H9 (cell line): ENCODE measurements at regions not wholly inside any gene's neighbourhood (a gene's known extent, or its start where the extent isn't known, plus 50 kb on each side); places are given as distances from the start of the nearest gene placed in this dataset.

ENCODE experiments used
- DNase-seq: peaks from one replicate; pipeline ENCODE4 v3.0.0-alpha.2; 2017
- H2AFZ ChIP-seq: one replicate; pipeline ENCODE4 v1.6.1; 2013; ENCODE audit warnings: mild to moderate bottlenecking, low read length, control low read depth, moderate library complexity
- H2AK5ac ChIP-seq: 2 replicates; pipeline ENCODE4 v1.6.1; 2013; ENCODE audit warnings: low read length, control low read depth, mixed read lengths; ENCODE audit not compliant: insufficient read length
- H2BK120ac ChIP-seq: one replicate; pipeline ENCODE4 v1.6.1; 2013; ENCODE audit warnings: low read depth, mild to moderate bottlenecking, low read length, control low read depth, inconsistent platforms; ENCODE audit not compliant: poor library complexity, severe bottlenecking
- H2BK12ac ChIP-seq: 2 replicates; pipeline ENCODE4 v1.6.1; 2013; ENCODE audit warnings: low read length, control low read depth, mixed read lengths, low read depth; ENCODE audit not compliant: insufficient read length
- H2BK15ac ChIP-seq: 2 replicates; pipeline ENCODE4 v1.6.1; 2013; ENCODE audit warnings: low read depth, low read length, control low read depth
- H2BK20ac ChIP-seq: one replicate; pipeline ENCODE4 v1.6.1; 2013; ENCODE audit warnings: low read depth, mild to moderate bottlenecking, low read length, control low read depth, inconsistent platforms; ENCODE audit not compliant: poor library complexity, severe bottlenecking
- H2BK5ac ChIP-seq: 2 replicates; pipeline ENCODE4 v1.6.1; 2013; ENCODE audit warnings: low read length, control low read depth, mixed read lengths; ENCODE audit not compliant: insufficient read length
- H3K14ac ChIP-seq: 2 replicates; pipeline ENCODE4 v1.6.1; 2013; ENCODE audit warnings: low read length, control low read depth; ENCODE audit not compliant: insufficient read depth
- H3K18ac ChIP-seq: 2 replicates; pipeline ENCODE4 v1.6.1; 2013; ENCODE audit warnings: low read depth, mild to moderate bottlenecking, mixed read lengths, low read length, control low read depth; ENCODE audit not compliant: insufficient read length
- H3K23ac ChIP-seq: 2 replicates; pipeline ENCODE4 v1.6.1; 2013; ENCODE audit warnings: low read length, control low read depth, mixed read lengths, low read depth; ENCODE audit not compliant: insufficient read length
- H3K23me2 ChIP-seq: 2 replicates; pipeline ENCODE4 v1.6.1; 2013; ENCODE audit warnings: low read depth, mild to moderate bottlenecking, mixed read lengths, low read length, control low read depth; ENCODE audit not compliant: insufficient read length, poor library complexity, severe bottlenecking
- H3K27ac ChIP-seq: 2 replicates; pipeline ENCODE4 v1.5.1; 2013; ENCODE audit warnings: low read length, control low read depth, mixed read lengths, low read depth; ENCODE audit not compliant: insufficient read length
- H3K27me3 ChIP-seq: 2 replicates; pipeline ENCODE4 v1.6.1; 2013; ENCODE audit warnings: low read length, control low read depth, inconsistent platforms; ENCODE audit not compliant: insufficient read depth
- H3K4ac ChIP-seq: 2 replicates; pipeline ENCODE4 v1.6.1; 2013; ENCODE audit warnings: low read depth, mild to moderate bottlenecking, control low read depth, inconsistent platforms, low read length, moderate library complexity
- H3K4me1 ChIP-seq: 2 replicates; pipeline ENCODE4 v1.6.1; 2013; ENCODE audit warnings: low read length, control low read depth, inconsistent platforms; ENCODE audit not compliant: insufficient read depth
- H3K4me2 ChIP-seq: 2 replicates; pipeline ENCODE4 v1.6.1; 2013; ENCODE audit warnings: low read length, control low read depth, mixed read lengths; ENCODE audit not compliant: insufficient read length, insufficient read depth
- H3K56ac ChIP-seq: 2 replicates; pipeline ENCODE4 v1.6.1; 2013; ENCODE audit warnings: low read depth, mild to moderate bottlenecking, mixed read lengths, low read length, control low read depth; ENCODE audit not compliant: insufficient read length
- H3K79me1 ChIP-seq: 2 replicates; pipeline ENCODE4 v1.6.1; 2013; ENCODE audit warnings: low read depth, mild to moderate bottlenecking, moderate library complexity, low read length, control low read depth, inconsistent platforms; ENCODE audit not compliant: insufficient read depth, poor library complexity, severe bottlenecking
- H3K79me2 ChIP-seq: 2 replicates; pipeline ENCODE4 v1.6.1; 2013; ENCODE audit warnings: low read length, control low read depth, inconsistent platforms; ENCODE audit not compliant: insufficient read depth
- H3K9ac ChIP-seq: 2 replicates; pipeline ENCODE4 v1.6.1; 2013; ENCODE audit warnings: low read length, control low read depth, mixed read lengths; ENCODE audit not compliant: insufficient read length; ENCODE audit errors: extremely low read depth
- H3K9me3 ChIP-seq: one replicate; pipeline ENCODE4 v1.6.1; 2013; ENCODE audit warnings: low read depth, low read length, inconsistent platforms; ENCODE audit not compliant: control insufficient read depth
- H3T11ph ChIP-seq: one replicate; pipeline ENCODE4 v1.6.1; 2013; ENCODE audit warnings: mild to moderate bottlenecking, low read length, control low read depth, inconsistent platforms
- H4K20me1 ChIP-seq: one replicate; pipeline ENCODE4 v1.6.1; 2013; ENCODE audit not compliant: control insufficient read depth, insufficient read length, insufficient read depth
- H4K5ac ChIP-seq: 2 replicates; pipeline ENCODE4 v1.6.1; 2013; ENCODE audit warnings: low read depth, mild to moderate bottlenecking, mixed read lengths, low read length, control low read depth; ENCODE audit not compliant: insufficient read length
- H4K8ac ChIP-seq: replicated peaks from 2 replicates; pipeline ENCODE4 v1.6.1; 2013; ENCODE audit warnings: low read length, control low read depth, mixed read lengths, low read depth; ENCODE audit not compliant: insufficient read length
- H4K91ac ChIP-seq: 2 replicates; pipeline ENCODE4 v1.6.1; 2013; ENCODE audit warnings: low read depth, mild to moderate bottlenecking, moderate library complexity, mixed read lengths, low read length, control low read depth; ENCODE audit not compliant: insufficient read length
- H3K27ac Mint-ChIP-seq, 3 experiments: 2 replicates in 2 of 3; 3 replicates in 1 of 3; pipeline ENCODE4 v1.8.0; 2020 to 2021; ENCODE audit warnings: mixed read lengths in 3 of 3, mild to moderate bottlenecking in 1 of 3, moderate library complexity in 1 of 3
- H3K27me3 Mint-ChIP-seq: 2 replicates; pipeline ENCODE4 v1.8.0; 2021; ENCODE audit warnings: low read depth, mild to moderate bottlenecking, moderate library complexity, mixed read lengths
- H3K36me3 Mint-ChIP-seq, 3 experiments: 2 replicates in 2 of 3; 3 replicates in 1 of 3; pipeline ENCODE4 v1.8.0; 2020 to 2021; ENCODE audit warnings: low read depth in 3 of 3, mixed read lengths in 3 of 3; ENCODE audit not compliant: insufficient read depth in 1 of 3
- H3K4me1 Mint-ChIP-seq, 2 experiments: 2 replicates each; pipeline ENCODE4 v1.8.0; 2020; ENCODE audit warnings: mixed read lengths in 2 of 2
- H3K4me3 Mint-ChIP-seq, 2 experiments: 2 replicates in 1 of 2; 3 replicates in 1 of 2; pipeline ENCODE4 v1.8.0; 2020 to 2021; ENCODE audit warnings: mild to moderate bottlenecking in 2 of 2, mixed read lengths in 2 of 2, moderate library complexity in 1 of 2
- H3K9me3 Mint-ChIP-seq, 2 experiments: 2 replicates in 1 of 2; 3 replicates in 1 of 2; pipeline ENCODE4 v1.8.0; 2020; ENCODE audit warnings: mild to moderate bottlenecking in 2 of 2, mixed read lengths in 2 of 2, moderate library complexity in 1 of 2
- WGBS: extraction: QIAGEN DNeasy Blood & Tissue Kit; methylation state at CpG from one replicate; pipeline ENCODE4 v1.1.7; 2013; ENCODE audit warnings: missing lambda C conversion rate, low lambda C conversion rate, mixed read lengths; ENCODE audit not compliant: insufficient read length; ENCODE audit errors: extremely low coverage; 5-methylcytosine and 5-hydroxymethylcytosine counted together
- TF ChIP-seq, protein P1 (sequence below): fragments of 200-600 bp; sonication (generic); conservative IDR thresholded peaks from 3 replicates; pipeline ENCODE4 v1.8.0; 2021; ENCODE audit warnings: antibody characterized with exemption, mild to moderate bottlenecking

DNA sequence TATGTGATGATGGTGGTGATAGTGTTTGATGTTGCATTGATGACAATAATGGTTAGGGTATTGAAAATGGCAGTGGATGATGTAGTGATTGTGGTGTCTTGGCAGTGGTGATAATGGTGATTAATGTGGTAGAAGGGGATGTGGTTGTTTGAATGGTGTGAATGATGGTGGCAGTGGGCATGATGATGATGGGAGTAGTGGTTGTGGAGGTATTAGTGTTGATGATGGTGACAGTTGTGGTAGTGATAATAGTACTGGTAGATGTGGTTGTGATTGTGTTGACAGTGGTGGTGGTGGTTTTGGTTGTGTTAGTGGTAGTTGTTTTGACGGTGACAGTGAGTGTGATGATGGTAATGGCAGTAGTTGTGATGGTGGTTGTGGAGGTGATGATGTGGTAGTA is 1049.0 kb downstream of the VRK1 start:
- H3K9ac ChIP-seq, result no peak overlapping the region
- no peak overlapping the region for H3K23ac ChIP-seq
- Mint-ChIP-seq H3K4me3 (no peak overlapping the region), H3K9me3 (no peaks in the 10 kb centered on the region), H3K27me3 (no peaks in the 10 kb centered on the region), H3K27ac (no peak overlapping the region), H3K36me3 (no peaks in the 10 kb centered on the region), H3K4me1 (peaks cover 9 to 15% of the 10 kb centered on the region in 2 experiments)
- H2BK15ac ChIP-seq, result no peak overlapping the region
- no peaks in the 10 kb centered on the region; the same call in 1 of the 2 replicates for H3K4me1 ChIP-seq
- no peak overlapping the region for H2BK12ac ChIP-seq
- H3K27me3 ChIP-seq, result no peaks in the 10 kb centered on the region
- no peak overlapping the region for H4K5ac ChIP-seq
- H2AK5ac ChIP-seq, result no peak overlapping the region
- no peak overlapping the region for H3K27ac ChIP-seq
- WGBS, result no CpG with 5 or more reads among the region's 1 CpG
- H2AFZ ChIP-seq, result no peak overlapping the region
- H3K56ac ChIP-seq, result no peak overlapping the region
- H4K20me1 ChIP-seq, result no peaks in the 10 kb centered on the region
- H3T11ph ChIP-seq, result no peak overlapping the region
- TF ChIP-seq, protein P1, sequence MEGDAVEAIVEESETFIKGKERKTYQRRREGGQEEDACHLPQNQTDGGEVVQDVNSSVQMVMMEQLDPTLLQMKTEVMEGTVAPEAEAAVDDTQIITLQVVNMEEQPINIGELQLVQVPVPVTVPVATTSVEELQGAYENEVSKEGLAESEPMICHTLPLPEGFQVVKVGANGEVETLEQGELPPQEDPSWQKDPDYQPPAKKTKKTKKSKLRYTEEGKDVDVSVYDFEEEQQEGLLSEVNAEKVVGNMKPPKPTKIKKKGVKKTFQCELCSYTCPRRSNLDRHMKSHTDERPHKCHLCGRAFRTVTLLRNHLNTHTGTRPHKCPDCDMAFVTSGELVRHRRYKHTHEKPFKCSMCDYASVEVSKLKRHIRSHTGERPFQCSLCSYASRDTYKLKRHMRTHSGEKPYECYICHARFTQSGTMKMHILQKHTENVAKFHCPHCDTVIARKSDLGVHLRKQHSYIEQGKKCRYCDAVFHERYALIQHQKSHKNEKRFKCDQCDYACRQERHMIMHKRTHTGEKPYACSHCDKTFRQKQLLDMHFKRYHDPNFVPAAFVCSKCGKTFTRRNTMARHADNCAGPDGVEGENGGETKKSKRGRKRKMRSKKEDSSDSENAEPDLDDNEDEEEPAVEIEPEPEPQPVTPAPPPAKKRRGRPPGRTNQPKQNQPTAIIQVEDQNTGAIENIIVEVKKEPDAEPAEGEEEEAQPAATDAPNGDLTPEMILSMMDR, result no peak
- no peak overlapping the region for H2BK120ac ChIP-seq
- H2BK20ac ChIP-seq, result no peak overlapping the region
- H3K79me1 ChIP-seq, result no peaks in the 10 kb centered on the region
- H3K23me2 ChIP-seq, result no peaks in the 10 kb centered on the region
- no peak overlapping the region for H4K8ac ChIP-seq
- H3K9me3 ChIP-seq, result no peaks in the 10 kb centered on the region
- H4K91ac ChIP-seq, result no peak overlapping the region
- no peaks in the 10 kb centered on the region for H3K79me2 ChIP-seq
- no peak overlapping the region for H3K4ac ChIP-seq
- DNase-seq, result no peak
- H3K14ac ChIP-seq, result no peak overlapping the region
- H3K4me2 ChIP-seq, result no peak overlapping the region
- H3K18ac ChIP-seq, result no peak overlapping the region
- no peak overlapping the region for H2BK5ac ChIP-seq
